SK-N-SH treated with all-trans-retinoic acid at 6 μM for 48 hours (cell line): ENCODE measurements at regions not wholly inside any gene's neighbourhood (a gene's known extent, or its start where the extent isn't known, plus 50 kb on each side); places are given as distances from the start of the nearest gene placed in this dataset.

Source experiments
- ARNTL ChIP-seq: fragments of 450-650 bp; formaldehyde crosslinking; IDR thresholded peaks from 2 replicates; pipeline ENCODE4 v1.5.0; 2020; ENCODE audit warnings: low read depth, mild to moderate bottlenecking, moderate library complexity, borderline replicate concordance
- CSDC2 ChIP-seq: fragments of 250-450 bp; sonication (Bioruptor Pico); IDR thresholded peaks from 2 replicates; pipeline ENCODE4 v1.5.0; 2020; ENCODE audit warnings: mild to moderate bottlenecking, moderate library complexity
- ESRRG ChIP-seq: fragments of 250-450 bp; sonication (Bioruptor Pico); IDR thresholded peaks from 2 replicates; pipeline ENCODE4 v1.6.1; 2021; ENCODE audit warnings: mild to moderate bottlenecking
- PATZ1 ChIP-seq: fragments of 250-450 bp; sonication (Bioruptor Pico); IDR thresholded peaks from 2 replicates; pipeline ENCODE4 v1.8.0; 2020; ENCODE audit warnings: mild to moderate bottlenecking, moderate library complexity, borderline replicate concordance
- POU6F1 ChIP-seq: fragments of 250-450 bp; sonication (Bioruptor Pico); IDR thresholded peaks from 2 replicates; pipeline ENCODE4 v1.8.0; 2021; ENCODE audit warnings: low read depth, mild to moderate bottlenecking, moderate library complexity, borderline replicate concordance
- PPARA ChIP-seq: fragments of 250-450 bp; sonication (Bioruptor Pico); IDR thresholded peaks from 2 replicates; pipeline ENCODE4 v1.5.0; 2020; ENCODE audit warnings: mild to moderate bottlenecking, borderline replicate concordance
- SNAI2 ChIP-seq: fragments of 250-450 bp; sonication (Bioruptor Pico); IDR thresholded peaks from 2 replicates; pipeline ENCODE4 v1.5.0; 2020; ENCODE audit warnings: mild to moderate bottlenecking, moderate library complexity
- TCF4 ChIP-seq: fragments of 250-450 bp; sonication (Bioruptor Pico); IDR thresholded peaks from 2 replicates; pipeline ENCODE4 v1.8.0; 2021; ENCODE audit warnings: mild to moderate bottlenecking, moderate library complexity, borderline replicate concordance
- TOX ChIP-seq: fragments of 250-450 bp; sonication (Bioruptor Pico); IDR thresholded peaks from 2 replicates; pipeline ENCODE4 v1.8.0; 2021; ENCODE audit warnings: mild to moderate bottlenecking, moderate library complexity, borderline replicate concordance
- TSHZ2 ChIP-seq: fragments of 250-450 bp; sonication (Bioruptor Pico); IDR thresholded peaks from 2 replicates; pipeline ENCODE4 v1.5.0; 2020; ENCODE audit warnings: mild to moderate bottlenecking, moderate library complexity
- ZC3H10 ChIP-seq: fragments of 250-450 bp; sonication (Bioruptor Pico); IDR thresholded peaks from 2 replicates; pipeline ENCODE4 v1.5.1; 2021; ENCODE audit warnings: mild to moderate bottlenecking, moderate library complexity
- ZFP3 ChIP-seq: fragments of 250-450 bp; sonication (Bioruptor Pico); IDR thresholded peaks from 2 replicates; pipeline ENCODE4 v1.5.0; 2020; ENCODE audit warnings: mild to moderate bottlenecking, moderate library complexity
- ZNF70 ChIP-seq: fragments of 450-650 bp; formaldehyde crosslinking; IDR thresholded peaks from 2 replicates; pipeline ENCODE4 v1.5.0; 2020; ENCODE audit warnings: mild to moderate bottlenecking, moderate library complexity
- ZNF8 ChIP-seq: fragments of 450-650 bp; formaldehyde crosslinking; IDR thresholded peaks from 2 replicates; pipeline ENCODE4 v1.5.0; 2020; ENCODE audit warnings: mild to moderate bottlenecking, moderate library complexity

- TF ChIP-seq ZC3H10, result no peak
- TF ChIP-seq PATZ1 (CRISPR knock-in tag), result no peak
- no peak for TF ChIP-seq TOX (CRISPR knock-in tag)
- no peak for TF ChIP-seq POU6F1 (CRISPR knock-in tag)
- TF ChIP-seq ZFP3, result no peak
- no peak for TF ChIP-seq TCF4 (CRISPR knock-in tag)
- TF ChIP-seq ESRRG (CRISPR knock-in tag), result no peak
- TF ChIP-seq TSHZ2, result no peak
- TF ChIP-seq ARNTL (CRISPR knock-in tag), result no peak
- no peak for TF ChIP-seq PPARA (CRISPR knock-in tag)
- TF ChIP-seq ZNF8 (CRISPR knock-in tag), result no peak
- TF ChIP-seq ZNF70 (CRISPR knock-in tag), result no peak
- no peak for TF ChIP-seq SNAI2
- TF ChIP-seq CSDC2, result no peak
Measured at GRCh38 chr7:35985126-35985754, 167.8 kb upstream of the EEPD1 start.
